ENCODE measurements at regions not wholly inside any gene's neighbourhood (a gene's known extent, or its start where the extent isn't known, plus 50 kb on each side); places are given as distances from the start of the nearest gene placed in this dataset.
"Not testable (repeated sequence)": the region's sequence is repeated elsewhere in the genome, so short reads cannot be mapped to it uniquely, and the experiment has no call there.

- H3K27me3 ChIP-seq (ENCODE audit: insufficient read depth) = no peaks in the 10 kb centered on the region
- H3K36me3 ChIP-seq (replicated peaks in 1 of 2; ENCODE audit: control insufficient read depth in 1 of 2, insufficient read depth in 2 of 2, low read length in 1 of 2) = no peaks in the 10 kb centered on the region
- CTCF ChIA-PET = no interaction called here
- no peaks in the 10 kb centered on the region for H3F3A ChIP-seq (replicated peaks; ENCODE audit: insufficient read depth)
- no peak overlapping the region for H3K9ac ChIP-seq
- no peaks in the 10 kb centered on the region for H4K20me1 ChIP-seq (ENCODE audit: insufficient read depth)
- no peaks in the 10 kb centered on the region for H3K79me2 ChIP-seq (ENCODE audit: insufficient read depth)
- TF ChIP-seq EP300 (IDR thresholded peaks at IDR 0.05; ENCODE audit: borderline replicate concordance in 1 of 2, low read depth in 1 of 2, low read length in 1 of 2) (no peak), ELF1 (IDR thresholded peaks at IDR 0.05) (no peak), RXRA (IDR thresholded peaks at IDR 0.05; ENCODE audit: borderline replicate concordance, low read depth) (no peak), TEAD4 (IDR thresholded peaks at IDR 0.05; ENCODE audit: borderline replicate concordance, insufficient read depth) (no peak), GATA2 (CRISPR knock-in tag; IDR thresholded peaks at IDR 0.05) (no peak), REST (IDR thresholded peaks at IDR 0.05; ENCODE audit: low read depth, low read length) (no peak), USF2 (IDR thresholded peaks at IDR 0.05; ENCODE audit: borderline replicate concordance, low read depth, low read length) (no peak), POLR2AphosphoS5 (IDR thresholded peaks at IDR 0.05; ENCODE audit: low read depth, low read length) (no peak)
- no peaks in the 10 kb centered on the region for H3K4me1 ChIP-seq (ENCODE audit: control insufficient read depth in 1 of 2, insufficient read depth in 2 of 2, low read depth in 1 of 2, low read length in 1 of 2)
- H3K4me2 ChIP-seq = no peak overlapping the region
- POLR2A ChIA-PET = no interaction called here
- no peaks in the 10 kb centered on the region for H3K9me3 ChIP-seq
- no peak overlapping the region for H2AFZ ChIP-seq (ENCODE audit: low read depth)
- H3K4me3 ChIP-seq (ENCODE audit: low read depth in 2 of 2, low read length in 1 of 2) = no peak overlapping the region
- no peak for DNase-seq
- H3K27ac ChIP-seq (ENCODE audit: low read depth in 2 of 2, low read length in 1 of 2) = no peak overlapping the region
- 17% methylated on average over 2 of the region's 3 CpGs for WGBS (ENCODE audit: low lambda C conversion rate)
- no peaks in the 10 kb centered on the region for H3K9me2 ChIP-seq
These were observed 282.8 kb upstream of the PROX1 start for GRCh38 chr1:213704941-213705340.

- H3F3A ChIP-seq (replicated peaks; ENCODE audit: insufficient read depth); H3K79me2 ChIP-seq (ENCODE audit: insufficient read depth); H3K27ac ChIP-seq (ENCODE audit: low read depth in 2 of 2, low read length in 1 of 2); CTCF ChIA-PET; H2AFZ ChIP-seq (ENCODE audit: low read depth); H3K9ac ChIP-seq; DNase-seq; H3K9me3 ChIP-seq; H3K4me2 ChIP-seq; H3K27me3 ChIP-seq (ENCODE audit: insufficient read depth); H4K20me1 ChIP-seq (ENCODE audit: insufficient read depth); H3K9me2 ChIP-seq; H3K4me1 ChIP-seq (ENCODE audit: control insufficient read depth in 1 of 2, insufficient read depth in 2 of 2, low read depth in 1 of 2, low read length in 1 of 2); POLR2A ChIA-PET; H3K4me3 ChIP-seq (ENCODE audit: low read depth in 2 of 2, low read length in 1 of 2); H3K36me3 ChIP-seq (replicated peaks in 1 of 2; ENCODE audit: control insufficient read depth in 1 of 2, insufficient read depth in 2 of 2, low read length in 1 of 2): not testable (repeated sequence)
- 65% methylated on average over 7 of the region's 7 CpGs for WGBS (ENCODE audit: low lambda C conversion rate)
These were observed 275.8 kb upstream of the PROX1 start for GRCh38 chr1:213711833-213712490.

Data from SK-N-SH (cell line).